ENCODE measurements at regions not wholly inside any gene's neighbourhood (a gene's known extent, or its start where the extent isn't known, plus 50 kb on each side); places are given as distances from the start of the nearest gene placed in this dataset.

DNA sequence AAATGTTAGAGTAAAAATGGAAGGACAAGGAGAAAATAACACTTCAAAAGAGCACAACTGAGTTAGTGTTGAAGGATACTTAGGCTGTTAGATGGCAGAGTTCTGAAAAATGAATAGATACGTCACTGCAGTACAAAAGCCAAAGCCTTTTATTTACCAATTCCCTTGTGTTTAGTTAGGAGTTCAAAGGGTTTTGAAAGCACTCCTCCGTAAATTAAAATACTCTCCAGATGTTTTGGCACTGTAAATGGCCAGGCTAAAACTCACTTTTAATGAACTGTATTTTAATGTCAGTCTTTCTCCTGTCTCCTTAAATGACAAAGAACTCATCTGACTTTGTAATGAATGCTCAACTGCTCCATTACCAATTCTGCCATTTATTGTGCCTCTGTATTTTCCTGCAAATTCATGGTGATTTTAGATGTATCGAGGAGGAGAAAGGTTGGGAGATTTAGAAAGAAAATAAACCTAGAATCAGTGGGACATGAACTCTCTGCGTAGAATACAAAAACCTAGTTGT lies 1727.2 kb downstream of the MAT2B start:
- Histone ChIP-seq H3K9ac (ENCODE audit: low read length) (no peak overlapping the region), H3K27ac (ENCODE audit: low read depth, low read length) (no peak overlapping the region), H3K4me3 (ENCODE audit: low read length) (no peak overlapping the region), H3K4me1 (ENCODE audit: control insufficient read depth, insufficient read depth, low read length) (no peaks in the 10 kb centered on the region), H3K36me3 (ENCODE audit: control insufficient read depth, insufficient read depth, low read length) (no peaks in the 10 kb centered on the region), H3K27me3 (ENCODE audit: control insufficient read depth, insufficient read depth, low read length) (no peaks in the 10 kb centered on the region)

DNA sequence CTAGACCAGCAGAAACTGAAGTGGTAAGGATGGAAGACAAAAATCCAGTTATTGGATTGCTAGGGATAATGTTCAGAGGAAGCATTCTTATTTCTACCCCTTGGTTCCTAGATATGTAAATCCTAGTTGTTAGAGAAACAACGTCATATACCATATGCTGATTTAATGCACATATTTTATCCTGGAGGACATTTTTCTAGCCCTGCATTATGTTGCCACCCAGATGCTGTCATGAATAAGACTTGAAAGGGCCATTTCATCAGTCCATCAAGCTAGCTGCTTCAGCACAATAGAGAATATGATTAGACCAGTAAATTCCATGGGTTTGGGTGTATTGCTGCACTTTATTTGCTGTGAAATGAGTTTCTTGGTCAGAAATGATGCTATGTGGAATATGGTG lies 1736.4 kb downstream of the MAT2B start:
- no peak overlapping the region for H3K27ac ChIP-seq (ENCODE audit: low read depth, low read length)
- no peak overlapping the region for H3K9ac ChIP-seq (ENCODE audit: low read length)
- H3K27me3 ChIP-seq (ENCODE audit: control insufficient read depth, insufficient read depth, low read length): no peaks in the 10 kb centered on the region
- no peaks in the 10 kb centered on the region for H3K36me3 ChIP-seq (ENCODE audit: control insufficient read depth, insufficient read depth, low read length)
- no peaks in the 10 kb centered on the region for H3K4me1 ChIP-seq (ENCODE audit: control insufficient read depth, insufficient read depth, low read length)
- no peak overlapping the region for H3K4me3 ChIP-seq (ENCODE audit: low read length)

DNA sequence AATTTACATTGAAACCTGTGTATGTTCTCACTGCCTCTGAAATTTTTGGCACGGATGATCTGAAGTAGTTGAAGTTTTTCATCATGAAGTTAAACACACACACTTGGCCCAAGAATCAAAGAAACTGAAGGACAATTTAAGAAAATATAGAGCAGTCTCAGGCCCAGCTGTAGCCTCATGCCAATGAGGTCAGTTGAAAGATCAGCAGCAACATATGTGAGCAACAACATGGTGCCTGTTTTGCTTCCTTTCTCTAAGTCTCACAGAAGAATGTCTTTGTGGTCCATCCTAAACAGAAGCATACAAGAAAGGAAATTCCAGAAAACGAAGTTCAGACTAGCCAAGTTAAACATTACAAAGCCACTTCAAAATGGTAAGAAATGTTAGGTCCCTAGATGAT lies 1737.2 kb downstream of the MAT2B start:
- Histone ChIP-seq H3K27ac (ENCODE audit: low read depth, low read length) (no peak overlapping the region), H3K9ac (ENCODE audit: low read length) (no peak overlapping the region), H3K36me3 (ENCODE audit: control insufficient read depth, insufficient read depth, low read length) (no peaks in the 10 kb centered on the region), H3K27me3 (ENCODE audit: control insufficient read depth, insufficient read depth, low read length) (no peaks in the 10 kb centered on the region), H3K4me3 (ENCODE audit: low read length) (no peak overlapping the region), H3K4me1 (ENCODE audit: control insufficient read depth, insufficient read depth, low read length) (no peaks in the 10 kb centered on the region)

DNA sequence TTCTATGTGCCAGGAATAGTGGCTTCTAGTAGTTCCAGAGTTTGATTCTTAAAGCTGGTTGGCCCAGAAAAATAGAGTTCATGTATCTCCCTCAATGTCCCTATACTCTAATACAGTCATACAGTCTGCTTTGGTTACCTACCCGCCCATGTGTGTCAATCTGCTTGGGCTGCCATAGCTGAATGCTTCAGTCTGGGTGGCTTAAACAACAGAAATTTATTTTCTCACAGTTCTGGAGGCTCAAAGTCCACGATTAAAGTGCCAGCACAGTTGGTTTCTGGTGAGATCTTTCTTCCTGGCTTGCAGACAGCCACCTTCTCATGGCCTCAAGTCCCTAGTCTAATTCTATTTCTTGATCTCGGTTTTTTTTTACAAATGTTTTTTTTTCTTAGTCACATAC lies 1739.0 kb downstream of the MAT2B start:
- Histone ChIP-seq H3K27me3 (ENCODE audit: control insufficient read depth, insufficient read depth, low read length) (no peaks in the 10 kb centered on the region), H3K27ac (ENCODE audit: low read depth, low read length) (no peak overlapping the region), H3K4me1 (ENCODE audit: control insufficient read depth, insufficient read depth, low read length) (no peaks in the 10 kb centered on the region), H3K9ac (ENCODE audit: low read length) (no peak overlapping the region), H3K36me3 (ENCODE audit: control insufficient read depth, insufficient read depth, low read length) (no peaks in the 10 kb centered on the region), H3K4me3 (ENCODE audit: low read length) (no peak overlapping the region)

DNA sequence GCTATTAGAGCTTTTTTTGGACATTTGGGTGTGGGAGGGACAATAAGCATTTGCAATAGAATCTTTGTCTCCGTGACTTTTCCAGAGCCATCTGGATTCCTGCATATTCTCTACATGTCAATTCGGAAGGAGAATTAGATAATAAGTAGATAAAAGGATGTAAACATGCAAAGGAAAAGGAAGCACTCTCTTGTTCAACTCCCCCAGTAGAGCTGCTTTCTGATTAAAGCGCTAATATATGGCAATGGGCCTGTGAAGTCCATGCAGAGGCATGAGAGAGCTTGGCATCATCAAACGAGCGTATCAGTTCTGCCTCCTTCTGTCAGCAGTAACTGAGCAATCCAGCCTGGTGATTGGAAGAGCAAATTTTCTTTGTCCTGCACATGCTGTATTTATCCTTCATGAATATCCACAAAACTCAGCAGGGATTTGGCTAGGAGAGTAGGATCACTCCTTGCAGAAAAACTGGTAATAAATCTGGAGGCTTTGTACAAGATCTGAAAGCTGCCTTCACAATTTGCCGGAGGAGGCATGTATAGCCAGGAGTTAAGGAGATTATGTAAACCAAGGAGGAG lies 1752.9 kb downstream of the MAT2B start:
- Histone ChIP-seq H3K4me3 (ENCODE audit: low read length) (no peak overlapping the region), H3K27me3 (ENCODE audit: control insufficient read depth, insufficient read depth, low read length) (no peaks in the 10 kb centered on the region), H3K27ac (ENCODE audit: low read depth, low read length) (no peak overlapping the region), H3K9ac (ENCODE audit: low read length) (no peak overlapping the region), H3K36me3 (ENCODE audit: control insufficient read depth, insufficient read depth, low read length) (no peaks in the 10 kb centered on the region), H3K4me1 (ENCODE audit: control insufficient read depth, insufficient read depth, low read length) (no peaks in the 10 kb centered on the region)

DNA sequence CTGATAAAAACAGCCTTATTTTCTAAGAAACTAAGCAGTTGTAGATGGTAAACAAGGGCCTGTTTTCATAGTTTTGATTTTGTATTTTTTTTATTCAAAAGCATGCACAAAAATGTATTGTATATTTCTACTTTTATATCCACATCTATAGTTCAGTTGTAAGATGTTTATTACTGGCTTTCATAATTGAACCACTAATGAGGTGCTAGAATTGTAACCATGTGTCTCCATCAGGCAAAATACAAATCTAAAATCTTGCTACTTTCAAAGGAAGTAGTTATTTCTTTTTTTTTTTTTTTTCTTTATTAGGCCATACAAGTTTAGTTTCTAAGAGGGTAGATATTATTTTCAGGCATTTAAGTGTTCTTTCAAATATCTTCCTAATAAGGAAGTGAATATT lies 1755.0 kb downstream of the MAT2B start:
- Histone ChIP-seq H3K36me3 (ENCODE audit: control insufficient read depth, insufficient read depth, low read length) (no peaks in the 10 kb centered on the region), H3K4me3 (ENCODE audit: low read length) (no peak overlapping the region), H3K27me3 (ENCODE audit: control insufficient read depth, insufficient read depth, low read length) (no peaks in the 10 kb centered on the region), H3K27ac (ENCODE audit: low read depth, low read length) (no peak overlapping the region), H3K9ac (ENCODE audit: low read length) (no peak overlapping the region), H3K4me1 (ENCODE audit: control insufficient read depth, insufficient read depth, low read length) (no peaks in the 10 kb centered on the region)

DNA sequence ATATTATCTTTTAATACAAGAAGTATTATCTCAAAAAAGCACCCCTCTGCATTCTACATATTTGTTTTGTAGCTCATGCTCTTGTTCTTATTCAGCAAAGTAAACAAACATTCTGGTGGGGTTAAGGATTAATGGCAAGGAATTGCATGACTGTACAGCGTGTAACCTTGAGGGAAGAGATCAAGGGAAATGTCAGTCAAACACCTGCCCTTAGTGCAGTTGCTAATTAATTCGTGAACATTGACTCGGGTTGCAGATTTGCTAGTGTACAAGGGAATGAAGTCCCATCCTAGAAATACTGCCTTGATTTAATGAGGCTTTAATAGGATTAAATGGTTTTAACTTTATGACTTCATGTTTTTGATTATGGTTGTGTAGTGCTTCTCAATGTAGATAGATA lies 1758.1 kb downstream of the MAT2B start:
- H3K27ac ChIP-seq (ENCODE audit: low read depth, low read length): no peak overlapping the region
- H3K36me3 ChIP-seq (ENCODE audit: control insufficient read depth, insufficient read depth, low read length): no peaks in the 10 kb centered on the region
- H3K4me1 ChIP-seq (ENCODE audit: control insufficient read depth, insufficient read depth, low read length): no peaks in the 10 kb centered on the region
- no peaks in the 10 kb centered on the region for H3K27me3 ChIP-seq (ENCODE audit: control insufficient read depth, insufficient read depth, low read length)
- no peak overlapping the region for H3K4me3 ChIP-seq (ENCODE audit: low read length)
- H3K9ac ChIP-seq (ENCODE audit: low read length): no peak overlapping the region

DNA sequence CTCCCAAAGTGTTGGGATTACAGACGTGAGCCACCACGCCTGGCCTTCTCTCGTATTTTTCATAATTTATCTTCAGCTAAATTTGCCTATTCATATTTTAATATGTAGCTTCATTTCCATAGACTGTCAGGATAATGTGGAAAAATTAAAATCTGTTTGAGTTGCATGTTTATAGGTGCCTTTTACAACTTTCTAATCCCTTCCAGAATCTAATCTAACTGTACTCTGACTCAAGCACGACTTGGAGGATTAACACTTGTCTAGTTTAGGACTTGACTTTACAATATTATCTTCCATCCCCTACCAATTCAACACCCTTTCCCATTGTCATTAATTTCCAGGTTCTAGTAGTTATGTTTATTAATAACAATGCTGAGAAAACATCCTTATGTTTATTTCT lies 1761.5 kb downstream of the MAT2B start:
- Histone ChIP-seq H3K9ac (ENCODE audit: low read length) (no peak overlapping the region), H3K27me3 (ENCODE audit: control insufficient read depth, insufficient read depth, low read length) (no peaks in the 10 kb centered on the region), H3K27ac (ENCODE audit: low read depth, low read length) (no peak overlapping the region), H3K36me3 (ENCODE audit: control insufficient read depth, insufficient read depth, low read length) (no peaks in the 10 kb centered on the region), H3K4me3 (ENCODE audit: low read length) (no peak overlapping the region), H3K4me1 (ENCODE audit: control insufficient read depth, insufficient read depth, low read length) (no peaks in the 10 kb centered on the region)

DNA sequence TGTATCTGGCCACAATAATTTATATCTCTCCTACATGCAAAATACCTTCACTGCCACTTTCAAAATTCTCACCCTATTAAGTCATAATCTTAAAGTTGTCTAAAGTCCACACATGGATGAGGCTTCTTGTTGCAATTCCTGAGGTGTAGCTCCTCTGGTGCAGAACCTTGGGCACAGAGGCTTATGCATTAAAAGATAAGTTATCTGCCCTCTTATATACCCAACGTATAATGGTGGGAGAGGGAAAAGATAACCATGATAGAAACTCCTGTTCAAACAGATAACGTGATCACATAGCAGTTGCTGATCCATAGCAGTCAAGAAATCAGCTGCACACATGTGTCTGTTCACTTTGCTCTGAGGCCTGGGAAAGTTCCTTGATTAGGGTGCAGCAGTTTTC lies 1767.0 kb downstream of the MAT2B start:
- Histone ChIP-seq H3K36me3 (ENCODE audit: control insufficient read depth, insufficient read depth, low read length) (no peaks in the 10 kb centered on the region), H3K9ac (ENCODE audit: low read length) (no peak overlapping the region), H3K27me3 (ENCODE audit: control insufficient read depth, insufficient read depth, low read length) (no peaks in the 10 kb centered on the region), H3K27ac (ENCODE audit: low read depth, low read length) (no peak overlapping the region), H3K4me3 (ENCODE audit: low read length) (no peak overlapping the region), H3K4me1 (ENCODE audit: control insufficient read depth, insufficient read depth, low read length) (no peaks in the 10 kb centered on the region)

DNA sequence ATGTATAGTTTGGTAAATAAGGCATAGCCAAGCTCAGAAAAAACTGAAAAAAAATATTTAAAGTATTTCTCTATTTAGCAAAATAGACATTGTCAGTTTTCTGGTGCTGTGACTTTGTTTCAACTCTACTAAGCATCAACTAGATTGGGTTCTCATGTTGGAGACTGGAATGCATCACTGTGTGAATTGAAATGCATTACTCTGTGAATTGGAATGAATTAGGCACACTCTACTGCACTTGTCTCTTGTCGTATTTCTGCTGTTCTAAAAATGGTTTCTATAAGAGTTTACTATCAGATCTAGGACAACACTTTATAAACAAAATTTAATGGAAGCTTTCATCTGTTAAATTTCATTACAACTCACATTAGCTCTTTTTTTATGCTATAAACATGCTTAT lies 1772.2 kb downstream of the MAT2B start:
- Histone ChIP-seq H3K9ac (ENCODE audit: low read length) (no peak overlapping the region), H3K4me1 (ENCODE audit: control insufficient read depth, insufficient read depth, low read length) (no peaks in the 10 kb centered on the region), H3K36me3 (ENCODE audit: control insufficient read depth, insufficient read depth, low read length) (no peaks in the 10 kb centered on the region), H3K4me3 (ENCODE audit: low read length) (no peak overlapping the region), H3K27me3 (ENCODE audit: control insufficient read depth, insufficient read depth, low read length) (no peaks in the 10 kb centered on the region), H3K27ac (ENCODE audit: low read depth, low read length) (no peak overlapping the region)

DNA sequence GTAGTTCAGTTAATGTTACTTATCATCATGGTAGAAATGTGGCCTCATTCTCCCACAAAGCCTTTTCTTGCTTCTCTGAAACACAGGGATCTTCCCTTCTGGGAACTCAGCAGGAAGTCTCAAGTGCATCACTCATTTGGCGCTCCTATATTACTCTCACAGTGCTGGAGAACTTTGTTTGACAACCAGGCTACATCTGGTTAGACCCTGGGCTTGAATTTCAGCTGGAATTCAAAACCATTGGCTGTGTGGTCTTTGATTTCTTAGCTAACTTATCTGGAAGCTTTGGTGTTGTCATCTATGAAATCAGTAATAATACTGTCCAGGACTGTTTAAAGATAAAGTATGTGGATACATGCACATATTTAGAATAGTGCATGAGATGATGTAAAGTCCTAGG lies 1777.1 kb downstream of the MAT2B start:
- Histone ChIP-seq H3K27me3 (ENCODE audit: control insufficient read depth, insufficient read depth, low read length) (no peaks in the 10 kb centered on the region), H3K4me1 (ENCODE audit: control insufficient read depth, insufficient read depth, low read length) (no peaks in the 10 kb centered on the region), H3K4me3 (ENCODE audit: low read length) (no peak overlapping the region), H3K27ac (ENCODE audit: low read depth, low read length) (no peak overlapping the region), H3K36me3 (ENCODE audit: control insufficient read depth, insufficient read depth, low read length) (no peaks in the 10 kb centered on the region), H3K9ac (ENCODE audit: low read length) (no peak overlapping the region)

DNA sequence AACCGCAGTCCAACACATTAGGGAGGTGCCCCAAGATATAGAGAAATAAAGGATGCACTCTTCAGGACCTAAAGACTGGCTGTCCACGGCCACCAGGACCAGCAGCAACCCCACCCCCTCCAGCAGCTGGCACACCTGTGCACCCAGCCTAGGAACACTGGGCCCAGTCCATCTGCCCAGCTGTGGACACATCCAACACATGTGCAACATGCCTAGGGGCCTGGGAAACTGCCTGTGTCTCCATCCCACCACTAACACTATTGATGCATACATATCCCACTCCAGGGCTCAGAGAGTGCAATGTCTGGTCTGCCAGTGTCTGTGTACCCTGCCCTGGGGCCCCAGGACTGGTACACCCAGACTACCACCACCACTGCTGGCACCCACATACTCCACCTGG lies 1781.3 kb downstream of the MAT2B start:
- H3K4me3 ChIP-seq (ENCODE audit: low read length): no peak overlapping the region

DNA sequence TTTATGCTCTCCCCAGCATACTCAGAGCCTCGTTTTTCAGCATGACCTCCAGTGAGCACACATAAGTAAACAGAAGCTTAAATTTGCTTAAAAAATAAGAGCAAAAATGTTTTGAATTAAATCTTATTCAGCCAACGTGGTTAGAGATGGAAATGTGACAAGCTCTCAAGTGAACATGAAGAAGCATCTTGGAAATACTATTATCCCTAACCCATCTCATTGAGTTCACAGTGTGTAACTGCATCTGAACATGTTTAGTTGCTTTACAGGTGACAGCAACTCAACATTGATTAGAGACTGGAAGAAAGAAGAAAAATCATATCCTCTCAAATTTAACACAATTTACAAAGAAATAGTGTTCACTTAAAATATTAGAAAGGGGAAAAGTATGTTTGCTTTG lies 1785.1 kb downstream of the MAT2B start:
- Histone ChIP-seq H3K27me3 (ENCODE audit: control insufficient read depth, insufficient read depth, low read length) (no peaks in the 10 kb centered on the region), H3K9ac (ENCODE audit: low read length) (no peak overlapping the region), H3K4me1 (ENCODE audit: control insufficient read depth, insufficient read depth, low read length) (no peaks in the 10 kb centered on the region), H3K36me3 (ENCODE audit: control insufficient read depth, insufficient read depth, low read length) (no peaks in the 10 kb centered on the region), H3K4me3 (ENCODE audit: low read length) (no peak overlapping the region), H3K27ac (ENCODE audit: low read depth, low read length) (no peak overlapping the region)

More for the DNA sequence above, 1781.3 kb downstream of the MAT2B start:
- Histone ChIP-seq H3K4me1 (ENCODE audit: control insufficient read depth, insufficient read depth, low read length) (no peaks in the 10 kb centered on the region), H3K9ac (ENCODE audit: low read length) (no peak overlapping the region), H3K27me3 (ENCODE audit: control insufficient read depth, insufficient read depth, low read length) (no peaks in the 10 kb centered on the region), H3K36me3 (ENCODE audit: control insufficient read depth, insufficient read depth, low read length) (no peaks in the 10 kb centered on the region), H3K27ac (ENCODE audit: low read depth, low read length) (no peak overlapping the region)

Data from rectal smooth muscle tissue (tissue), 1 donor.